Endothelial cell of umbilical vein (primary cell): ENCODE measurements at regions not wholly inside any gene's neighbourhood (a gene's known extent, or its start where the extent isn't known, plus 50 kb on each side); places are given as distances from the start of the nearest gene placed in this dataset.

Experiments
- BruUV-seq: library from RNA; stranded (reverse); fragments of 400-500 nt; replicated peaks from 2 replicates; lab custom pipeline; 2021; lab: Mats Ljungman, UMichigan
- CTCF ChIA-PET: fragments of 300-600, 350-600 bp; sonication (Branson Sonifier 250); formaldehyde crosslinking; loops from one replicate; lab custom pipeline; 2021; ENCODE audit warnings: antibody characterized with exemption, inconsistent platforms; lab: Charles Lee
- POLR2A ChIA-PET: fragments of 300-600, 350-600 bp; sonication (Branson Sonifier 250); formaldehyde crosslinking; loops from one replicate; lab custom pipeline; 2021; ENCODE audit warnings: antibody characterized with exemption, inconsistent platforms; lab: Charles Lee
- DNase-seq: peaks from one replicate; pipeline ENCODE4 v3.0.0-alpha.2; 2011; ENCODE audit warnings: low read depth, low spot score
- FAIRE-seq: peaks from 2 replicates; lab custom pipeline; 2011; peaks lifted over from hg19 to GRCh38; lab: Jason Lieb, UNC
- H2AFZ ChIP-seq: 2 replicates; pipeline ENCODE4 v1.6.0; 2012; ENCODE audit warnings: low read depth, low read length, control low read depth, inconsistent platforms
- H3K27ac ChIP-seq: 2 replicates; pipeline ENCODE4 v1.5.1; 2011; ENCODE audit warnings: low read depth, mild to moderate bottlenecking, control low read depth, low read length, moderate library complexity; ENCODE audit not compliant: insufficient read depth
- H3K27me3 ChIP-seq, 2 experiments: 2 replicates each; pipeline versions ENCODE4 v1.6.0 to v1.6.1; 2011; ENCODE audit warnings: low read length in 2 of 2, mixed read lengths in 1 of 2; ENCODE audit not compliant: control insufficient read depth in 2 of 2, insufficient read depth in 2 of 2
- H3K36me3 ChIP-seq, 2 experiments: 2 replicates in 1 of 2; 3 replicates in 1 of 2; pipeline ENCODE4 v1.5.1; 2011; ENCODE audit warnings: low read length in 2 of 2, mild to moderate bottlenecking in 1 of 2, moderate library complexity in 1 of 2; ENCODE audit not compliant: control insufficient read depth in 2 of 2, insufficient read depth in 2 of 2; ENCODE audit errors: extremely low read depth in 1 of 2
- H3K4me1 ChIP-seq: 3 replicates; pipeline ENCODE4 v1.5.1; 2011; ENCODE audit warnings: mild to moderate bottlenecking, low read length; ENCODE audit not compliant: control insufficient read depth, insufficient read depth; ENCODE audit errors: extremely low read depth
- H3K4me2 ChIP-seq: 2 replicates; pipeline ENCODE4 v1.6.1; 2011; ENCODE audit warnings: low read length, control low read depth, mixed read lengths; ENCODE audit not compliant: insufficient read depth
- H3K4me3 ChIP-seq, 3 experiments: fragments of 200-600 bp in 1 of 3; sonication (generic), shearing (Covaris generic) in 1 of 3; replicated peaks in 1 of 3; 2 replicates each; pipeline ENCODE4 v1.5.1; 2011 to 2016; ENCODE audit warnings: control low read depth in 3 of 3, low read length in 3 of 3, mild to moderate bottlenecking in 2 of 3, inconsistent platforms in 1 of 3, low read depth in 1 of 3, moderate library complexity in 1 of 3; ENCODE audit not compliant: insufficient read depth in 1 of 3
- H3K79me2 ChIP-seq: 2 replicates; pipeline ENCODE4 v1.6.0; 2012; ENCODE audit warnings: low read length, inconsistent platforms; ENCODE audit not compliant: control insufficient read depth, insufficient read depth
- H3K9ac ChIP-seq: replicated peaks from 2 replicates; pipeline ENCODE3; 2011; ENCODE audit warnings: low read length, control low read depth; ENCODE audit not compliant: insufficient read depth; ENCODE audit errors: extremely low read depth
- H3K9me1 ChIP-seq: replicated peaks from 3 replicates; pipeline ENCODE4 v1.6.0; 2011; ENCODE audit warnings: mild to moderate bottlenecking, low read length; ENCODE audit not compliant: control insufficient read depth, insufficient read depth; ENCODE audit errors: extremely low read depth
- H3K9me3 ChIP-seq: replicated peaks from 2 replicates; pipeline ENCODE4 v1.5.1; 2012; ENCODE audit warnings: low read length, inconsistent platforms; ENCODE audit not compliant: control insufficient read depth, insufficient read depth
- H4K20me1 ChIP-seq: replicated peaks from 2 replicates; pipeline ENCODE3; 2011; ENCODE audit warnings: mild to moderate bottlenecking, low read length; ENCODE audit not compliant: control insufficient read depth, insufficient read depth; ENCODE audit errors: extremely low read depth
- CTCF ChIP-seq, 2 donors: IDR thresholded peaks; 1 replicate in 1 of 2; 2 replicates in 1 of 2; pipeline ENCODE4 v1.5.1; 2011; ENCODE audit warnings: low read length in 2 of 2, mild to moderate bottlenecking in 2 of 2, moderate library complexity in 2 of 2, control low read depth in 1 of 2, inconsistent platforms in 1 of 2, low read depth in 1 of 2; ENCODE audit not compliant: insufficient read depth in 1 of 2; ENCODE audit errors: extremely low read depth in 1 of 2
- EZH2 ChIP-seq: IDR thresholded peaks from 2 replicates; pipeline ENCODE4 v1.6.1; 2012; ENCODE audit warnings: borderline replicate concordance, low read depth, mild to moderate bottlenecking, moderate library complexity, low read length, inconsistent platforms; ENCODE audit not compliant: severe bottlenecking
- FOS ChIP-seq: IDR thresholded peaks from 2 replicates; pipeline ENCODE4 v1.6.1; 2011; ENCODE audit warnings: mild to moderate bottlenecking, low read length, moderate library complexity, borderline replicate concordance; ENCODE audit not compliant: insufficient read depth
- GATA2 ChIP-seq: IDR thresholded peaks from 2 replicates; pipeline ENCODE4 v1.7.0; 2011; ENCODE audit warnings: low read depth, mild to moderate bottlenecking, moderate library complexity, mixed read lengths, low read length; ENCODE audit not compliant: insufficient read length, insufficient read depth
- JUN ChIP-seq: IDR thresholded peaks from 2 replicates; pipeline ENCODE4 v1.6.1; 2011; ENCODE audit warnings: borderline replicate concordance, low read depth; ENCODE audit not compliant: insufficient read length, insufficient read depth
- MYC ChIP-seq: IDR thresholded peaks from one replicate; pipeline ENCODE4 v1.6.1; 2011; ENCODE audit warnings: mild to moderate bottlenecking, low read depth, low read length
- POLR2A ChIP-seq: IDR thresholded peaks from 2 replicates; pipeline ENCODE4 v1.6.1; 2012; ENCODE audit warnings: low read depth, mild to moderate bottlenecking, control low read depth, low read length
- POLR2AphosphoS5 ChIP-seq: IDR thresholded peaks from 2 replicates; pipeline ENCODE4 v1.6.1; 2012; ENCODE audit warnings: low read depth, mild to moderate bottlenecking, control low read depth, low read length, moderate library complexity; ENCODE audit not compliant: insufficient read depth
- dilution Hi-C: fragments of 300-500 bp; cut with MboI; formaldehyde crosslinking; loops from one replicate; pipeline ENCODE4 v1.15.0; 2019; ENCODE audit warnings: low sequenced_read_pairs; ENCODE audit not compliant: extremely low pct_ligation_motif_present
- intact Hi-C: fragments of 100-400 bp; cut with micrococcal nuclease; formaldehyde crosslinking; loops from one replicate; pipeline ENCODE4 v1.10.0; 2022
- TF ChIP-seq, protein P1 (sequence below): IDR thresholded peaks from 2 replicates; pipeline ENCODE4 v1.6.1; 2011; ENCODE audit not compliant: insufficient read depth, insufficient read length

GRCh38 chr14:52131640-52132320 lies 62.9 kb upstream of the NID2 start:
- intact Hi-C loops: loop anchor here (1.0 to 2.0 kb wide), 8 partner anchors 53 to 849 kb away; partner anchors contain the start of gene NID2
- DNase-seq (peak; percentile 86), FAIRE-seq (peak; percentile 96)
- Histone ChIP-seq H3K9me1 (no peaks in the 10 kb centered on the region), H3K27me3 (no peaks in the 10 kb centered on the region), H3K36me3 (no peaks in the 10 kb centered on the region), H2AFZ (no peak overlapping the region), H3K27ac (no peak overlapping the region), H4K20me1 (no peaks in the 10 kb centered on the region), H3K9ac (no peak overlapping the region), H3K4me1 (peaks cover 3% of the 10 kb centered on the region), H3K9me3 (no peaks in the 10 kb centered on the region), H3K79me2 (no peaks in the 10 kb centered on the region), H3K4me2 (peak overlapping the region; percentile 5), H3K4me3 (no peak overlapping the region)
- BruUV-seq: no TSS peak
- CTCF ChIA-PET: interaction anchor here (1.1 to 1.8 kb wide), 7 partner anchors 60 to 355 kb away, joined by 3 to 9 read pairs (median 4); no protein-coding TSS in a partner anchor
- dilution Hi-C loops: no loop called here
- no peak for TF ChIP-seq EZH2
- TF ChIP-seq CTCF (IDR thresholded peaks at IDR 0.05; ENCODE audit: extremely low read depth in 1 of 2, insufficient read depth in 1 of 2, low read depth in 1 of 2, low read length in 2 of 2): peak; percentile 65 to 78
- POLR2A ChIA-PET: no interaction called here

DNA sequence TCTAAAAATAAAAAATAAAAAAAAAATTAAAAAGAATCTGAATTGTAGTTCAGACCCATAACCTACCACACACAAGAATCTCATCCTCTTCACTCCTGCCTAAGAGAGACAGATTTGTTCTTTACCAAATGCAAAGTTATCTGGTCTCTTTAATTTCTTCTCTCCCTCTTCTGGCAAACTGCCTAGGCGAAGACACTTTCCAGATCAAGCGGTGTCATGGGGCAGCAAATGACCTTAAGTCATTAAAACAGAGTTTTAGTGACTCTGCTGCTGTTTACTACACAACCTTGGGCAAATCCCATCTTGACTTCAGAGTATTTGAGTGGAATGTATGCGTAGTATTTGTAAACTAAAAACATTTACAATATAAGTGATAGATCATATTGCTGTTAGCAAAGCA lies 60.9 kb upstream of the NID2 start:
- POLR2A ChIA-PET: no interaction called here

More for the DNA sequence above, 60.9 kb upstream of the NID2 start:
- no peak overlapping the region for H3K9ac ChIP-seq
- no peaks in the 10 kb centered on the region for H3K27me3 ChIP-seq
- CTCF ChIA-PET: interaction anchor here (1.5 kb wide), 1 partner anchor 135 kb away, joined by 5 read pairs; no protein-coding TSS in a partner anchor
- no peak for FAIRE-seq
- no peak for TF ChIP-seq FOS
- no peak for TF ChIP-seq CTCF (IDR thresholded peaks at IDR 0.05; ENCODE audit: extremely low read depth in 1 of 2, insufficient read depth in 1 of 2, low read depth in 1 of 2, low read length in 2 of 2)
- TF ChIP-seq, protein P1, sequence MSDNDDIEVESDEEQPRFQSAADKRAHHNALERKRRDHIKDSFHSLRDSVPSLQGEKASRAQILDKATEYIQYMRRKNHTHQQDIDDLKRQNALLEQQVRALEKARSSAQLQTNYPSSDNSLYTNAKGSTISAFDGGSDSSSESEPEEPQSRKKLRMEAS: no peak
- no peak for TF ChIP-seq MYC
- no peak for TF ChIP-seq POLR2A
- no peak for TF ChIP-seq EZH2
- no peak for TF ChIP-seq POLR2AphosphoS5
- no peak for TF ChIP-seq JUN
- no peak for TF ChIP-seq GATA2
- H3K4me2 ChIP-seq: no peak overlapping the region
- no peaks in the 10 kb centered on the region for H3K36me3 ChIP-seq
- no peak overlapping the region for H3K27ac ChIP-seq
- H4K20me1 ChIP-seq: no peaks in the 10 kb centered on the region
- H2AFZ ChIP-seq: no peak overlapping the region
- H3K79me2 ChIP-seq: no peaks in the 10 kb centered on the region
- peaks cover 12% of the 10 kb centered on the region for H3K4me1 ChIP-seq
- no peak overlapping the region for H3K4me3 ChIP-seq
- DNase-seq: no peak
- no peaks in the 10 kb centered on the region for H3K9me3 ChIP-seq
- intact Hi-C loops: loop anchor here (2.0 kb wide), 2 partner anchors 51 to 847 kb away; no protein-coding TSS in a partner anchor
- no peaks in the 10 kb centered on the region for H3K9me1 ChIP-seq
- dilution Hi-C loops: no loop called here
- no TSS peak for BruUV-seq
